GM20431 (cell line): ENCODE measurements at regions not wholly inside any gene's neighbourhood (a gene's known extent, or its start where the extent isn't known, plus 50 kb on each side); places are given as distances from the start of the nearest gene placed in this dataset.

ENCODE experiments used
- in situ Hi-C: fragments of 300-500 bp; cut with MseI, MboI; formaldehyde crosslinking; loops from one replicate; pipeline ENCODE4 v1.15.0; 2020; ENCODE audit warnings: low sequenced_read_pairs; ENCODE audit not compliant: unreplicated experiment

- in situ Hi-C loops, result no loop called here
Observed at GRCh38 chr12:115421796-115422709, 738.1 kb upstream of the TBX3 start.

- in situ Hi-C loops, result no loop called here
Observed at GRCh38 chr12:115421350-115421749, 737.4 kb upstream of the TBX3 start.

GRCh38 chr12:115419145-115419646 is 735.2 kb upstream of the TBX3 start:
- in situ Hi-C loops, result no loop called here

GRCh38 chr12:115417610-115418009 is 733.6 kb upstream of the TBX3 start:
- in situ Hi-C loops, result no loop called here

- in situ Hi-C loops, result no loop called here
Observed at GRCh38 chr12:115416869-115417268, 732.9 kb upstream of the TBX3 start.

- in situ Hi-C loops, result no loop called here
Observed at GRCh38 chr12:115413626-115414025, 729.7 kb upstream of the TBX3 start.

GRCh38 chr12:115412831-115413230 is 728.9 kb upstream of the TBX3 start:
- in situ Hi-C loops, result no loop called here

- in situ Hi-C loops, result no loop called here
Observed at GRCh38 chr12:115411121-115411520, 727.1 kb upstream of the TBX3 start.

- in situ Hi-C loops, result no loop called here
Observed at GRCh38 chr12:115408642-115409041, 724.7 kb upstream of the TBX3 start.

- in situ Hi-C loops, result no loop called here
Observed at GRCh38 chr12:115407723-115408122, 723.7 kb upstream of the TBX3 start.

- in situ Hi-C loops, result no loop called here
Observed at GRCh38 chr12:115407036-115407435, 723.1 kb upstream of the TBX3 start.

GRCh38 chr12:115405471-115405860 is 721.5 kb upstream of the TBX3 start:
- in situ Hi-C loops, result no loop called here

- in situ Hi-C loops, result no loop called here
Observed at GRCh38 chr12:115404761-115405470, 720.9 kb upstream of the TBX3 start.

GRCh38 chr12:115403689-115404088 is 719.7 kb upstream of the TBX3 start:
- in situ Hi-C loops, result no loop called here

GRCh38 chr12:115403253-115403652 is 719.3 kb upstream of the TBX3 start:
- in situ Hi-C loops, result no loop called here

GRCh38 chr12:115402443-115403180 is 718.6 kb upstream of the TBX3 start:
- in situ Hi-C loops, result no loop called here

- in situ Hi-C loops, result no loop called here
Observed at GRCh38 chr12:115401761-115402160, 717.8 kb upstream of the TBX3 start.

GRCh38 chr12:115400011-115400410 is 716.0 kb upstream of the TBX3 start:
- in situ Hi-C loops, result no loop called here

- in situ Hi-C loops, result no loop called here
Observed at GRCh38 chr12:115398311-115398781, 714.4 kb upstream of the TBX3 start.

- in situ Hi-C loops, result no loop called here
Observed at GRCh38 chr12:115396567-115396966, 712.6 kb upstream of the TBX3 start.
